ENCODE measurements at regions not wholly inside any gene's neighbourhood (a gene's known extent, or its start where the extent isn't known, plus 50 kb on each side); places are given as distances from the start of the nearest gene placed in this dataset.
A peak's percentile ranks its signal among the peaks of the same experiment; 100 is the strongest.

GRCh38 chr3:72539856-72540255, 308.4 kb downstream of the SHQ1 start:
- Mint-ChIP-seq H3K27ac (no peak overlapping the region), H3K36me3 (ENCODE audit: low read depth) (no peaks in the 10 kb centered on the region), H3K4me1 (ENCODE audit: low read depth) (peaks cover 36% of the 10 kb centered on the region), H3K27me3 (ENCODE audit: insufficient read depth) (peaks cover 3% of the 10 kb centered on the region), H3K4me3 (no peak overlapping the region), H3K9me3 (peaks cover 5% of the 10 kb centered on the region)
- intact Hi-C loops (cut with micrococcal nuclease), result loop anchor here (2.0 to 5.0 kb wide), 4 partner anchors 93 to 558 kb away; partner anchors contain the start of gene RYBP
- DNase-seq (ENCODE audit: low spot score), result no peak

GRCh38 chr3:72538070-72538745, 310.0 kb downstream of the SHQ1 start:
- intact Hi-C loops (cut with micrococcal nuclease), result loop anchor here (1.0 to 5.0 kb wide), 5 partner anchors 17 to 556 kb away; partner anchors contain the start of gene RYBP
- Mint-ChIP-seq H3K27ac (peak overlapping the region; percentile 36), H3K9me3 (peaks cover 9% of the 10 kb centered on the region), H3K4me1 (ENCODE audit: low read depth) (peaks cover 45% of the 10 kb centered on the region), H3K4me3 (no peak overlapping the region), H3K36me3 (ENCODE audit: low read depth) (peaks cover 3% of the 10 kb centered on the region), H3K27me3 (ENCODE audit: insufficient read depth) (peaks cover 3% of the 10 kb centered on the region)
- no peak for DNase-seq (ENCODE audit: low spot score)

- Mint-ChIP-seq H3K4me1 (ENCODE audit: low read depth) (peaks cover 38% of the 10 kb centered on the region), H3K36me3 (ENCODE audit: low read depth) (peaks cover 3% of the 10 kb centered on the region), H3K4me3 (no peak overlapping the region), H3K27ac (no peak overlapping the region), H3K9me3 (peaks cover 9% of the 10 kb centered on the region), H3K27me3 (ENCODE audit: insufficient read depth) (peaks cover 3% of the 10 kb centered on the region)
- intact Hi-C loops (cut with micrococcal nuclease), result loop anchor here (5.0 kb wide), 3 partner anchors 90 to 555 kb away; partner anchors contain the start of gene RYBP
- no peak for DNase-seq (ENCODE audit: low spot score)
These were observed 310.8 kb downstream of the SHQ1 start for GRCh38 chr3:72537448-72537847.

GRCh38 chr3:72536878-72537267, 311.4 kb downstream of the SHQ1 start:
- no peak overlapping the region for H3K4me3 Mint-ChIP-seq
- DNase-seq (ENCODE audit: low spot score), result no peak
- peaks cover 36% of the 10 kb centered on the region for H3K4me1 Mint-ChIP-seq (ENCODE audit: low read depth)
- H3K9me3 Mint-ChIP-seq, result peaks cover 9% of the 10 kb centered on the region
- peaks cover 3% of the 10 kb centered on the region for H3K36me3 Mint-ChIP-seq (ENCODE audit: low read depth)
- intact Hi-C loops (cut with micrococcal nuclease), result loop anchor here (5.0 kb wide), 3 partner anchors 90 to 555 kb away; partner anchors contain the start of gene RYBP
- H3K27me3 Mint-ChIP-seq (ENCODE audit: insufficient read depth), result peaks cover 3% of the 10 kb centered on the region
- peak overlapping the region; percentile 3 for H3K27ac Mint-ChIP-seq

GRCh38 chr3:72536206-72536877, 311.9 kb downstream of the SHQ1 start:
- peaks cover 3% of the 10 kb centered on the region for H3K36me3 Mint-ChIP-seq (ENCODE audit: low read depth)
- DNase-seq (ENCODE audit: low spot score), result no peak
- intact Hi-C loops (cut with micrococcal nuclease), result loop anchor here (5.0 kb wide), 3 partner anchors 89 to 554 kb away; partner anchors contain the start of gene RYBP
- H3K27ac Mint-ChIP-seq, result peak overlapping the region; percentile 3
- H3K4me1 Mint-ChIP-seq (ENCODE audit: low read depth), result peaks cover 36% of the 10 kb centered on the region
- H3K4me3 Mint-ChIP-seq, result no peak overlapping the region
- peaks cover 9% of the 10 kb centered on the region for H3K9me3 Mint-ChIP-seq
- no peaks in the 10 kb centered on the region for H3K27me3 Mint-ChIP-seq (ENCODE audit: insufficient read depth)

- intact Hi-C loops (cut with micrococcal nuclease), result loop anchor here (5.0 kb wide), 3 partner anchors 88 to 553 kb away; partner anchors contain the start of gene RYBP
These were observed 312.5 kb downstream of the SHQ1 start for GRCh38 chr3:72535772-72536171.

GRCh38 chr3:72533591-72534473, 314.4 kb downstream of the SHQ1 start:
- DNase-seq (ENCODE audit: low spot score), result no peak
- peaks cover 31% of the 10 kb centered on the region for H3K4me1 Mint-ChIP-seq (ENCODE audit: low read depth)
- H3K4me3 Mint-ChIP-seq, result no peak overlapping the region
- intact Hi-C loops (cut with micrococcal nuclease), result no loop called here
- H3K36me3 Mint-ChIP-seq (ENCODE audit: low read depth), result peaks cover 3% of the 10 kb centered on the region
- H3K9me3 Mint-ChIP-seq, result peaks cover 8% of the 10 kb centered on the region
- peak overlapping the region; percentile 61 for H3K27ac Mint-ChIP-seq
- H3K27me3 Mint-ChIP-seq (ENCODE audit: insufficient read depth), result peaks cover 2% of the 10 kb centered on the region

More at GRCh38 chr3:72535772-72536171, 312.5 kb downstream of the SHQ1 start:
- peaks cover 3% of the 10 kb centered on the region for H3K36me3 Mint-ChIP-seq (ENCODE audit: low read depth)
- peaks cover 2% of the 10 kb centered on the region for H3K27me3 Mint-ChIP-seq (ENCODE audit: insufficient read depth)
- H3K27ac Mint-ChIP-seq, result no peak overlapping the region
- H3K9me3 Mint-ChIP-seq, result peaks cover 13% of the 10 kb centered on the region
- no peak overlapping the region for H3K4me3 Mint-ChIP-seq
- H3K4me1 Mint-ChIP-seq (ENCODE audit: low read depth), result peaks cover 36% of the 10 kb centered on the region
- no peak for DNase-seq (ENCODE audit: low spot score)

GRCh38 chr3:72530426-72530825, 317.8 kb downstream of the SHQ1 start:
- peaks cover 8% of the 10 kb centered on the region for H3K9me3 Mint-ChIP-seq
- peaks cover 3% of the 10 kb centered on the region for H3K36me3 Mint-ChIP-seq (ENCODE audit: low read depth)
- intact Hi-C loops (cut with micrococcal nuclease), result no loop called here
- H3K27ac Mint-ChIP-seq, result no peak overlapping the region
- peaks cover 9% of the 10 kb centered on the region for H3K4me1 Mint-ChIP-seq (ENCODE audit: low read depth)
- H3K4me3 Mint-ChIP-seq, result no peak overlapping the region
- no peak for DNase-seq (ENCODE audit: low spot score)
- peaks cover 2% of the 10 kb centered on the region for H3K27me3 Mint-ChIP-seq (ENCODE audit: insufficient read depth)

- intact Hi-C loops (cut with micrococcal nuclease), result no loop called here
- H3K4me3 Mint-ChIP-seq, result no peak overlapping the region
- peaks cover 9% of the 10 kb centered on the region for H3K4me1 Mint-ChIP-seq (ENCODE audit: low read depth)
- H3K27ac Mint-ChIP-seq, result no peak overlapping the region
- no peak for DNase-seq (ENCODE audit: low spot score)
- H3K9me3 Mint-ChIP-seq, result peaks cover 8% of the 10 kb centered on the region
- peaks cover 2% of the 10 kb centered on the region for H3K27me3 Mint-ChIP-seq (ENCODE audit: insufficient read depth)
- peaks cover 3% of the 10 kb centered on the region for H3K36me3 Mint-ChIP-seq (ENCODE audit: low read depth)
These were observed 319.2 kb downstream of the SHQ1 start for GRCh38 chr3:72529081-72529480.

- H3K36me3 Mint-ChIP-seq (ENCODE audit: low read depth), result no peaks in the 10 kb centered on the region
- no peak for DNase-seq (ENCODE audit: low spot score)
- H3K4me3 Mint-ChIP-seq, result no peak overlapping the region
- intact Hi-C loops (cut with micrococcal nuclease), result no loop called here
- H3K27ac Mint-ChIP-seq, result peak overlapping the region; percentile 84
- no peaks in the 10 kb centered on the region for H3K27me3 Mint-ChIP-seq (ENCODE audit: insufficient read depth)
- H3K9me3 Mint-ChIP-seq, result peaks cover 5% of the 10 kb centered on the region
- H3K4me1 Mint-ChIP-seq (ENCODE audit: low read depth), result peaks cover 46% of the 10 kb centered on the region
These were observed 324.7 kb downstream of the SHQ1 start for GRCh38 chr3:72523429-72524151.

GRCh38 chr3:72520690-72521308, 327.4 kb downstream of the SHQ1 start:
- H3K27ac Mint-ChIP-seq, result peak overlapping the region; percentile 88
- no peaks in the 10 kb centered on the region for H3K36me3 Mint-ChIP-seq (ENCODE audit: low read depth)
- peak overlapping the region; percentile 16 for H3K4me3 Mint-ChIP-seq
- H3K9me3 Mint-ChIP-seq, result peaks cover 5% of the 10 kb centered on the region
- intact Hi-C loops (cut with micrococcal nuclease), result loop anchor here (1.0 kb wide), 14 partner anchors 18 to 645 kb away; no protein-coding TSS in a partner anchor
- peak; percentile 20 for DNase-seq (ENCODE audit: low spot score)
- H3K27me3 Mint-ChIP-seq (ENCODE audit: insufficient read depth), result no peaks in the 10 kb centered on the region
- H3K4me1 Mint-ChIP-seq (ENCODE audit: low read depth), result peaks cover 56% of the 10 kb centered on the region

Data from activated T-helper 1 cell treated with anti-CD3 and anti-CD28 coated beads, Interleukin-12 subunit alpha, Interleukin-12 subunit beta, Interleukin-2, Interleukin-4 antibody, amounts not matched to agents 30 ng/mL and 10 ng/mL and 1 ng/mL, durations not matched to agents 14 hours and 24 hours and 36 hours (primary cell).